Suprapubic skin (tissue), 4 donors: ENCODE measurements at regions not wholly inside any gene's neighbourhood (a gene's known extent, or its start where the extent isn't known, plus 50 kb on each side); places are given as distances from the start of the nearest gene placed in this dataset.

Source experiments
- DNase-seq, 2 donors: peaks; one replicate each; pipeline ENCODE4 v3.0.0-alpha.2; 2019; ENCODE audit warnings: low spot score in 2 of 2
- H3K27ac ChIP-seq: fragments of 200-600 bp; sonication (generic); one replicate; pipeline ENCODE4 v1.5.1; 2019
- H3K27me3 ChIP-seq: fragments of 200-600 bp; sonication (generic); one replicate; pipeline ENCODE4 v1.5.1; 2019
- H3K36me3 ChIP-seq: fragments of 200-600 bp; sonication (generic); one replicate; pipeline ENCODE4 v1.5.1; 2019
- H3K4me1 ChIP-seq: fragments of 200-600 bp; sonication (generic); one replicate; pipeline ENCODE4 v1.5.1; 2019
- H3K4me3 ChIP-seq: fragments of 200-600 bp; sonication (generic); one replicate; pipeline ENCODE4 v1.5.1; 2019; ENCODE audit warnings: mild to moderate bottlenecking
- H3K9me3 ChIP-seq: fragments of 200-600 bp; sonication (generic); one replicate; pipeline ENCODE4 v1.5.1; 2019
- EP300 ChIP-seq: sonication (generic); formaldehyde crosslinking; IDR thresholded peaks from one replicate; pipeline ENCODE4 v1.6.1; 2017; ENCODE audit warnings: antibody characterized with exemption
- POLR2A ChIP-seq, 2 donors: fragments of 450-650 bp; IDR thresholded peaks; one replicate each; pipeline ENCODE4 v1.6.1; 2017; ENCODE audit warnings: antibody characterized with exemption in 2 of 2, mild to moderate bottlenecking in 2 of 2, moderate library complexity in 2 of 2
- POLR2AphosphoS5 ChIP-seq, 3 donors: sonication (generic); formaldehyde crosslinking; IDR thresholded peaks; one replicate each; pipeline ENCODE4 v1.6.1; 2017; ENCODE audit warnings: antibody characterized with exemption in 3 of 3
- WGBS: methylation state at CpG from one replicate; pipeline ENCODE4 v1.1.5; 2018; 5-methylcytosine and 5-hydroxymethylcytosine counted together
- TF ChIP-seq, protein P1 (sequence below), 2 donors: fragments of 200-600 bp in 1 of 2; fragments of 450-650 bp in 1 of 2; sonication (generic) in 1 of 2; IDR thresholded peaks; one replicate each; pipeline ENCODE4 v1.5.1; 2016 to 2019; ENCODE audit warnings: antibody characterized with exemption in 2 of 2, mild to moderate bottlenecking in 1 of 2, moderate library complexity in 1 of 2

DNA sequence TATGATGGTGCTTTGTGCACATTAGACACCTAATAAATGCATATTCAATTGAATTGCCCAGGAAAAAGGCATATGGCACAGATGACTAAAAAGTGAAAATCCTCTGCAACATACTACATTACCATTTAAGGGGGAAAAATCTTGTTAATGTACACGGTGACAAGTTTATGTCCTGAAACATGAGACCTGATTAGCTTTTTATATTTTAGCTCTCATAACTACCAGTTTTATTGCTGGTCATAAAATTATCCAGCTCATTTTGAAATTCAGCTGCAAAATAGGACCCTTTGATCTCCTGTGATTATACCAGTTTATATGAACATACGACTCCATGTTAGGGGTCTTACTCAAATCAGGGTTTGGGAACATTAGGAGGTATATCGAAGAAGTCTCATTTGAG is 684.6 kb upstream of the CCDC54 start:
- Histone ChIP-seq H3K4me3 (no peak overlapping the region), H3K27ac (no peak overlapping the region), H3K36me3 (no peaks in the 10 kb centered on the region), H3K9me3 (no peaks in the 10 kb centered on the region), H3K27me3 (no peaks in the 10 kb centered on the region), H3K4me1 (no peaks in the 10 kb centered on the region)
- no peak for DNase-seq
- TF ChIP-seq POLR2AphosphoS5 (IDR thresholded peaks at IDR 0.05) (no peak), EP300 (no peak), POLR2A (IDR thresholded peaks at IDR 0.05) (no peak)
- TF ChIP-seq, protein P1, sequence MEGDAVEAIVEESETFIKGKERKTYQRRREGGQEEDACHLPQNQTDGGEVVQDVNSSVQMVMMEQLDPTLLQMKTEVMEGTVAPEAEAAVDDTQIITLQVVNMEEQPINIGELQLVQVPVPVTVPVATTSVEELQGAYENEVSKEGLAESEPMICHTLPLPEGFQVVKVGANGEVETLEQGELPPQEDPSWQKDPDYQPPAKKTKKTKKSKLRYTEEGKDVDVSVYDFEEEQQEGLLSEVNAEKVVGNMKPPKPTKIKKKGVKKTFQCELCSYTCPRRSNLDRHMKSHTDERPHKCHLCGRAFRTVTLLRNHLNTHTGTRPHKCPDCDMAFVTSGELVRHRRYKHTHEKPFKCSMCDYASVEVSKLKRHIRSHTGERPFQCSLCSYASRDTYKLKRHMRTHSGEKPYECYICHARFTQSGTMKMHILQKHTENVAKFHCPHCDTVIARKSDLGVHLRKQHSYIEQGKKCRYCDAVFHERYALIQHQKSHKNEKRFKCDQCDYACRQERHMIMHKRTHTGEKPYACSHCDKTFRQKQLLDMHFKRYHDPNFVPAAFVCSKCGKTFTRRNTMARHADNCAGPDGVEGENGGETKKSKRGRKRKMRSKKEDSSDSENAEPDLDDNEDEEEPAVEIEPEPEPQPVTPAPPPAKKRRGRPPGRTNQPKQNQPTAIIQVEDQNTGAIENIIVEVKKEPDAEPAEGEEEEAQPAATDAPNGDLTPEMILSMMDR (IDR thresholded peaks at IDR 0.05): no peak
- WGBS: 75% methylated on average over 3 of the region's 3 CpGs

- WGBS: 90% methylated on average over 5 of the region's 5 CpGs
- DNase-seq: no peak
Measured at GRCh38 chr3:106699122-106699521, 678.1 kb upstream of the CCDC54 start.

GRCh38 chr3:106700981-106701380 is 676.3 kb upstream of the CCDC54 start:
- Histone ChIP-seq H3K36me3 (no peaks in the 10 kb centered on the region), H3K4me1 (no peaks in the 10 kb centered on the region), H3K27me3 (no peaks in the 10 kb centered on the region), H3K9me3 (no peaks in the 10 kb centered on the region), H3K27ac (no peak overlapping the region), H3K4me3 (no peak overlapping the region)
- WGBS: 57% methylated on average over 1 of the region's 1 CpG
- no peak for TF ChIP-seq POLR2A (IDR thresholded peaks at IDR 0.05)
- TF ChIP-seq EP300: no peak
- no peak for TF ChIP-seq POLR2AphosphoS5 (IDR thresholded peaks at IDR 0.05)
- TF ChIP-seq, protein P1 (IDR thresholded peaks at IDR 0.05): no peak
- DNase-seq: no peak

More at GRCh38 chr3:106699122-106699521, 678.1 kb upstream of the CCDC54 start:
- no peaks in the 10 kb centered on the region for H3K27me3 ChIP-seq
- TF ChIP-seq EP300 (no peak), POLR2AphosphoS5 (IDR thresholded peaks at IDR 0.05) (no peak), POLR2A (IDR thresholded peaks at IDR 0.05) (no peak)
- TF ChIP-seq, protein P1 (IDR thresholded peaks at IDR 0.05): no peak
- H3K4me3 ChIP-seq: no peak overlapping the region
- H3K27ac ChIP-seq: no peak overlapping the region
- no peaks in the 10 kb centered on the region for H3K36me3 ChIP-seq
- H3K9me3 ChIP-seq: no peaks in the 10 kb centered on the region
- H3K4me1 ChIP-seq: no peaks in the 10 kb centered on the region

DNA sequence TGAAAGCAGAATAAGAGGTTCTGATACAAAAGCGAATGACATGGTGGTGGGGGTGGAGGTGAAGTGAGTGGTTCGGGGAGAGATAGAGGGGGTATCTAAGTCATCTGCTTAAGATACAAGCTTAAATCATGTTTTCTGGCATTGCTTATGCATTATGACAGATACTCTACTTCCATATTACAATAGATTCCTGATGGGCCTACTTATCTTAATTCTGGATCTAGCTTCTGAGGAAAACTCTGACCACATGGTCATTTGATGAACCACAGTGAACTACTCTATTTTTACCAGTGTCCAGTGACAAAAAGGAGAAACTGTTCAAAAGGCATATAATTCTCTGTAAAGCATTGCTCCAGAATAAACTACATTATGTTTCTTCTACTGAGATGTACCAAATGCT is 673.7 kb upstream of the CCDC54 start:
- H3K27me3 ChIP-seq: no peaks in the 10 kb centered on the region
- H3K4me1 ChIP-seq: no peaks in the 10 kb centered on the region
- H3K4me3 ChIP-seq: no peak overlapping the region
- TF ChIP-seq, protein P1 (IDR thresholded peaks at IDR 0.05): no peak
- no peak for TF ChIP-seq POLR2A (IDR thresholded peaks at IDR 0.05)
- TF ChIP-seq POLR2AphosphoS5 (IDR thresholded peaks at IDR 0.05): no peak
- TF ChIP-seq EP300: no peak
- H3K27ac ChIP-seq: no peak overlapping the region
- 93% methylated on average over 2 of the region's 2 CpGs for WGBS
- no peaks in the 10 kb centered on the region for H3K9me3 ChIP-seq
- no peaks in the 10 kb centered on the region for H3K36me3 ChIP-seq
- no peak for DNase-seq

DNA sequence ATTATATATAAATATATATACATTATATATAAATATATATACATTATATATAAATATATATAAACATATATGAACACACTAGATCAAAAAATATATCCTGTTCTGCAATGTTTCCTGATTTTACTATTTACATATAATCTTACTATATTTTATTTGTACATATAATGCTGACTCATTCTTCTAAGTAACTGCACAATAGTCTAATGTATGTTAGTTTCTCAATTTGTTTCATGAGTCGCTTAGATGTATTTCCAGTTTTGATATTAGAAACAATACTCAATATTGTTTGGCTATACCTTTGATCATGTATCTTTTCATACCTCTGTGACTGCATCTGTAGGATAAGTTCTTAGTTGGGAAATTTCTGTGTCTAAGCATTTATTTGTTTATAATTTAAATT is 669.9 kb upstream of the CCDC54 start:
- Histone ChIP-seq H3K4me3 (no peak overlapping the region), H3K9me3 (no peaks in the 10 kb centered on the region), H3K27me3 (no peaks in the 10 kb centered on the region), H3K27ac (no peak overlapping the region), H3K36me3 (no peaks in the 10 kb centered on the region), H3K4me1 (no peaks in the 10 kb centered on the region)
- 97% methylated on average over 1 of the region's 1 CpG for WGBS
- TF ChIP-seq, protein P1 (IDR thresholded peaks at IDR 0.05): no peak
- TF ChIP-seq EP300 (no peak), POLR2A (IDR thresholded peaks at IDR 0.05) (no peak), POLR2AphosphoS5 (IDR thresholded peaks at IDR 0.05) (no peak)
- no peak for DNase-seq
